ENCODE measurements at regions not wholly inside any gene's neighbourhood (a gene's known extent, or its start where the extent isn't known, plus 50 kb on each side); places are given as distances from the start of the nearest gene placed in this dataset.
"Not testable (repeated sequence)": the region's sequence is repeated elsewhere in the genome, so short reads cannot be mapped to it uniquely, and the experiment has no call there.

DNA sequence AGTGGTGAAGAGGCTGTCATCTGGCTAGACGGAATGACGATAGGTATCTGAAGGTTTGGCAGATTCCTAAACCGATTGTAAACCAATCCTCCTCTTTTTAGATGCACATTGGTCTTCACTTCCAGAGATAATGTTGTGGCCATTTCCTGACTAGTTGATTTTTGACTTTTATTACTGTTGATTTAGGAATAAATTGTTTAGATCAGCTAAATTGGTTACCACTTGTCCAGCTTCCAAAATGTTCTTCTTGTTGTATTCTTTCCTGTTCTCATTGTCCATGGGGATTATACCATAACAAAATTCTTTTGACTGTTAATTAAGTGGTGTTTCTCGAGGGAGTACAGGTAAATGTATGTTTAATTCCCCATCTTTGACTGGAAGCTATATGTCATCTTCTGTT is 119.7 kb downstream of the MACROH2A1 start:
- no peak for DNase-seq

DNA sequence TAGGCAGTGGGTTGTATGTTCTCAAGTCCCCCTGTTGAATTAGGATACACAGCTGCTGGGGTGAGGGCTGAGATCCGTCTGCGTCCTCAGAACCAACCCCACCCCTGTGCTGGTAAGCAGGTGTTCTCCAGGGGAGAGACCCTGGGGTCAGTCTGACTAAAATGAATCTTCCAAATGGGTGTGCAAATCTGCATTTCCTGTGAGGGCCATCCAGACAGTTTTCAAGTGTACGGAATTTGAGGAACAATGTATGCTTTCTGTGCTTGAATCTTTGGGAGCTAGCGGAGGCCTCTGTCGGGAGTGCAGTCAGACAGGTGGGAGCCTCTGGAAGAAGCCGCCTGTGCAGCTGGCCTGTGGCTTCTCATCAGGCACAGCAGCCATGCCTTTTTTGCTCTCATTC is 122.9 kb downstream of the MACROH2A1 start:
- DNase-seq, result no peak

GRCh38 chr5:135273212-135273611 is 125.8 kb downstream of the MACROH2A1 start:
- no peak for DNase-seq

- no peak for DNase-seq
These were observed 126.7 kb downstream of the MACROH2A1 start for GRCh38 chr5:135272311-135272805.

DNA sequence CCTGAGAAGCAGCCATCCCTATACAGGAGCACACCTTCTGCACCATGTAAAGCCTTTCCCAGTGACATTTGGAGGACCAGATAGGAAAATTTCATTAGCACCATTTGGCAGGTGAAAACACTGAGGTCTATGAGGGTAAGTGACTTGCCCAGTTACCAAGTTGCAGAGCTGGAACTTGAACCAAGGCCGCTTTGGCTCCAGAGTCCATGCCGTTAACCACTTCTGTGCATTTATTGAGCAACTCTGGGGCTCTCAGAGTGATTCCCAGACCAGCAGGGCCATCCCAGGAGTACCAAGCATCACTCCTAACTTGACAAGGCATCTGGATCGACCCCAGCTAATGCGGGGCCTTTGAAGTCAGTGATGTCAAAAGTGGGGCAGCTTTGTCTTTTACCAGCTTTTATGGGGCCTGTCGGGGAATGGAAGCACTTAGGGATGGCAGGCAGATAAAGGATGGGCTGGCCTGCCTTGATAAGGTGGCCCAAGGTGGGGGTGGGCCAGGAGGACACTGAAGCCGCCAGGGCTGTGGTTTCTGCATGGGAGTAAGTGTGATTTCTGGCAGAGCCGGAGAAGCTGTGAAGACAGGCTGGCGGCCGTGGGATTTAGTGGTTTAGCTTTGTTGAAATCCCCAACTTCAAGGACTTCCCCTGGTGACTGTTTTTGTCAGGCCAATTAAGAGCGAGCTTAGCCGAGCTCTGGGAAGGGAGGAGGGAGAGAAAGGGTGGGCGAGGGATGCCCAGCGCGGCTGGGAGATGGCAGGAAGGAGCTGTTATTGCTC is 127.3 kb downstream of the MACROH2A1 start:
- DNase-seq, result no peak

DNA sequence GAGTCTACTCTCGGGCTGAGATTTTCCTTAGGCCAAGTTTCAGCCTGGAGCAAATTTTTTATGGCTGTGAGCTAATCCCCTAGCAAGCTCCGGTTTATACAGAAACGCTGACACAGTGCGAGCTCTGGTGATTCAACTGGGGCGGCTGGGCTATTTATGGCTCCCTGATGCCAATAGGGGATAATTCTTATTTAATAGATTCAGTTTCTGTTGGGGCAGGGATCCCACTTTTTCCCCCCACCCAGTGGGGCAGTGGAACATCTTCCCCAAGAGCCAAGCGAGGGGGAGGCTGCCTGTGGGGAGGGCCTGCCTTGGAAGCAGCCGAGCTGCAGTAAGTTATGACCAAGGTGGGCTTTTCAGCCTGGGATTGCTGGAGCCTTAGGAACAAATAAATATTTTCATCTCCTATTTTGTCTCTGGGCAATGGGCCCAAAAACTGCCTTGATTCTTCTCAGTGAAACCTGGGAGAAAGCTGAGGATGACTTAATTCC is 129.1 kb downstream of the MACROH2A1 start:
- DNase-seq, result no peak

GRCh38 chr5:135269199-135269598 is 129.8 kb downstream of the MACROH2A1 start:
- no peak for DNase-seq

GRCh38 chr5:135266975-135267374 is 132.1 kb downstream of the MACROH2A1 start:
- DNase-seq, result no peak

- DNase-seq, result no peak
These were observed 132.8 kb downstream of the MACROH2A1 start for GRCh38 chr5:135266303-135266635.

DNA sequence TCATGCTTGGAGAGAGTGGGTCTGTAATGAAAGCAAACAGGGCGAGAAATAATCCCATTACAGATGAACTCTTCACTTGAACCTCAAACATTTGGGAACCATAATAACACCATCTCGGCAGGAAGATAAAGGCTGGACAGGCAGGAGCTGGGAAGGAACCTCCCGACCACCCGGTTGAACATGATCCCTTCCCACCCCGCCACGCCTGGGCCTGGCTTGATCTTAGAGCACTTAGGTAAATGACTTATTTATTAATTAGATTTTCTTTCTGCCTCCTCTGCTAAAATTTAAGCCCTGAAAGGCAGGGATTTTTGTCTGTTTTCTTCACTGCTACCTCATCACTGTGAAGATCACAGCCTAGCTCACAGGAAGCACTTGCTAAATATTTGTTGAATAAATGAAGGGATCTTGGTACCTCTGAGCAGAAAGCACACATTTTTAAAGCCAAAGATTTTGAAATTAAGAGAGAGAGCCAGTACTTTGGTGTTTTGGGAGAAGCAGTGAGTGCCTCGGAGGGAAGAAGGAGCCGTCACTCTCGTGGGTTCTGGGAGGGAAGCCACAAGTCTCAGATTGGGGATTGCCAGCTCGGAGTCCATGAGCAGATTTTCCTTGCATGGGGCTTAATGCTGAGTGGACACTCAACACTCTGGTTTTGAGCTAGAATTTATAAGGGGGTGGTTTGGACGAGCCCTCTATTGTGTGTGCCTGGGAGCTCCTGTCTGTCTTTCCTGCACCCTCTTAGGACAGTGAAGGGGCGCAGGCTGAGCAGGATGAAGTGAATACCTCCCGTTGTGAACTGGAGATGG is 133.3 kb downstream of the MACROH2A1 start:
- no peak for DNase-seq

- no peak for DNase-seq
These were observed 134.3 kb downstream of the MACROH2A1 start for GRCh38 chr5:135264451-135265440.

DNA sequence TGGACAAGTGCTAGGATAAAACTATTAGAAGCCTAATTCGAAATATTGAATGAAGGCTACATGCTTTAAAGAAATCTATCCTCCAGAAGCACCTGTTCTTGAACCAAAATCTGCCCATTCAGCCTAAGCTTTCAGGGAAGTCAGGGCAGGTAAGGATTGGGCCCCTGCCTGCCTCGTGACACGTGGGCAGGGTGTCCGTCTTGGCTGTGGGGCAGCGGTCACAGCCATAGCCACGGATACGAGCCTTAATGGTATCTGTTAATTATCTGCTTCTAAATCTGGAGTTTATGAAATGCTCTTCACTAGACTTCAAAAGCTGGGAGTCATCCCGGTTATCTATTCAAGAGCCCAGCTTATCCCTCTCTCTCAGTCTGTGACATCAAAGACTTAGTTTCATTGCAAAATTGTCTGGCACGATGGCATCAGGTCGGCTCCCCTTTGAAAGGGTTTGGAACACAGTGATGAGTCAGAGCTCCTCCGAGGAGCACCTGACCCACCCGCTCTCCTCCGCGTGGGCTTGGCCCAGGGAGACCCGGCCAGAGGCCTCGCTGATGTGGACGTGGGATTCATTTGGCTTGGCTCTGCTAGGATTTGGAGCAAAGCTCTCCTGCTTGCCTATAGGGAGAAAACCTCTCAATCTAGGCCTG is 135.9 kb downstream of the MACROH2A1 start:
- no peak for DNase-seq

- no peak for DNase-seq
These were observed 136.7 kb downstream of the MACROH2A1 start for GRCh38 chr5:135262364-135262763.

- DNase-seq, result not testable (repeated sequence)
These were observed 138.9 kb downstream of the MACROH2A1 start for GRCh38 chr5:135260108-135260507.

DNA sequence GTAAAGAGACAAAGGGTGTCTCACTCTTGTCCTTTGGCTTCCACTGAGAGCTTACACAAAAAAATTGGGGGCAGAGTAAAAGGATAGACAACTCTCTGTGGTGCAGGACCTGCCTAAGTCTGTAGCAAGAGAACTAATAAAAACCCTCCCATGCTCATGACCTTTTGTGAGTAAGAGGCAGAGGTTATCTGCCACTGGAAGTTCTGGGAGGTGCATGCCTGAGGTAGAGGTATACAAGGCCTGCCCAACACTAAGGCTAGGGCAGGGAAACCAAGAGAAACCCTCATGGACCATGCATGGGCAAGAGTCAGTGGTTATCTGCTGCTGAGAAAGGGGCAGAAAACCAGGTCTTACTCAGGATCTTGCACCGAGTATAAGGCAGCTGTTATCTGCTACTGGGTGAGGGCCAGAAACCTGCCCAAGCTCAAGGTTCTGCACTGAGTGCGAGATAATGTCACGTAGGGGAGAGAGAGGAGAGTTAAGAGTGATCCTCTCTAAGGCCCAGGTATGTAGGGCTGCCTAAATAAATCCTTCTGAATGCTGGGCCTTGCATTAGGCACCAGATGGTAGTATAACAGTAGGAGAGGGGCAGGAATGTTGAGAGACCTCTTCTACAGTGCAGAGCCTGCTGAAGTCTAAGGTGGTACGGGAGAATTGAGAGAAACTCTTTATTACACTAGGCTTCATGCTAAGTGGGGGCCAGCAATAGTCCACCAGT is 143.4 kb downstream of the MACROH2A1 start:
- no peak for DNase-seq

GRCh38 chr5:135254183-135254582 is 144.8 kb downstream of the MACROH2A1 start:
- DNase-seq, result no peak

GRCh38 chr5:135253601-135254178 is 145.3 kb downstream of the MACROH2A1 start:
- DNase-seq, result no peak

GRCh38 chr5:135251093-135251492 is 147.9 kb downstream of the MACROH2A1 start:
- peak in 4 of 56 donors; percentile 16 to 41 (median 32) for DNase-seq

GRCh38 chr5:135250671-135251070 is 148.4 kb downstream of the MACROH2A1 start:
- no peak for DNase-seq

- DNase-seq, result no peak
These were observed 149.4 kb downstream of the MACROH2A1 start for GRCh38 chr5:135249658-135250057.
